HEK293 (cell line): ENCODE measurements at regions not wholly inside any gene's neighbourhood (a gene's known extent, or its start where the extent isn't known, plus 50 kb on each side); places are given as distances from the start of the nearest gene placed in this dataset.

ENCODE experiments used
- ZNF221 ChIP-seq: fragments of 450-650 bp; formaldehyde crosslinking; IDR thresholded peaks from 2 replicates; pipeline ENCODE4 v1.5.1; 2017; ENCODE audit warnings: missing biosample characterization, missing genetic modification characterization, borderline replicate concordance
- TF ChIP-seq, protein P1 (sequence below): fragments of 450-650 bp; formaldehyde crosslinking; IDR thresholded peaks from 2 replicates; pipeline ENCODE4 v1.5.1; 2016; ENCODE audit warnings: missing biosample characterization, missing genetic modification characterization

DNA sequence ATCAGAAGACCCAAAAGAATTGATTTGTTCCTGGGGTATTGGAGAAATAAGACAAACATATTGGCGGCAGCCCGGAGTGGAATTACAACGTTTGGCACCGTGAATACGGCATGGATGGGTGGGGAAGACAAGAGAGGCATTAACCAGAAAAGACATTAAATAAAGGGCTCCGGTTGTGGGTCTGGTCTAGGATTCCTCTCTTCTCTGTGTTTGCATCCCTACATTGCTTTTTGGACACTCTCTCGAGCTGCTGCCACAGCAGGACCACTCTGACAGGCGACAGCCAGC lies 138.7 kb upstream of the PALM2AKAP2 start:
- TF ChIP-seq ZNF221 (tag by site-specific recombination): no peak
- TF ChIP-seq, protein P1, sequence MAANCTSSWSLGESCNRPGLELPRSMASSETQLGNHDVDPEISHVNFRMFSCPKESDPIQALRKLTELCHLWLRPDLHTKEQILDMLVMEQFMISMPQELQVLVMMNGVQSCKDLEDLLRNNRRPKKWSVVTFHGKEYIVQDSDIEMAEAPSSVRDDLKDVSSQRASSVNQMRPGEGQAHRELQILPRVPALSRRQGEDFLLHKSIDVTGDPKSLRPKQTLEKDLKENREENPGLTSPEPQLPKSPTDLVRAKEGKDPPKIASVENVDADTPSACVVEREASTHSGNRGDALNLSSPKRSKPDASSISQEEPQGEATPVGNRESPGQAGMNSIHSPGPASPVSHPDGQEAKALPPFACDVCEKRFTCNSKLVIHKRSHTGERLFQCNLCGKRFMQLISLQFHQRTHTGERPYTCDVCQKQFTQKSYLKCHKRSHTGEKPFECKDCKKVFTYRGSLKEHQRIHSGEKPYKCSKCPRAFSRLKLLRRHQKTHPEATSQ (tag by site-specific recombination): no peak
